A549 (cell line): ENCODE measurements at regions not wholly inside any gene's neighbourhood (a gene's known extent, or its start where the extent isn't known, plus 50 kb on each side); places are given as distances from the start of the nearest gene placed in this dataset.

Source experiments
- CTCF ChIP-seq: fragments of >200 bp; sonication (Bioruptor Twin); formaldehyde crosslinking; IDR thresholded peaks from 3 replicates; pipeline ENCODE4 v1.5.1; 2016
- HOXB5 ChIP-seq: fragments of 250-450 bp; sonication (Bioruptor Pico); IDR thresholded peaks from 2 replicates; pipeline ENCODE4 v1.5.0; 2020; ENCODE audit warnings: mild to moderate bottlenecking, moderate library complexity
- MAX ChIP-seq: IDR thresholded peaks from 2 replicates; pipeline ENCODE4 v1.6.1; 2012
- MYC ChIP-seq: IDR thresholded peaks from 2 replicates; pipeline ENCODE4 v1.6.1; 2012; ENCODE audit warnings: mild to moderate bottlenecking, inconsistent platforms, low read length, improper control_type of control experiment, borderline replicate concordance
- PHF8 ChIP-seq: fragments of 200-600 bp; sonication (generic); IDR thresholded peaks from 2 replicates; pipeline ENCODE4 v1.6.1; 2016; ENCODE audit warnings: low read depth, mild to moderate bottlenecking, antibody characterized with exemption, moderate library complexity, borderline replicate concordance
- POLR2A ChIP-seq: IDR thresholded peaks from 2 replicates; pipeline ENCODE4 v1.6.1; 2012; ENCODE audit warnings: mild to moderate bottlenecking, low read length
- POLR2AphosphoS2 ChIP-seq: conservative IDR thresholded peaks from 2 replicates; pipeline ENCODE4 v1.6.1; 2012; ENCODE audit warnings: low read length, improper control_type of control experiment, inconsistent platforms
- REST ChIP-seq: fragments of 200-600 bp; sonication (generic); IDR thresholded peaks from 2 replicates; pipeline ENCODE4 v1.6.1; 2016; ENCODE audit warnings: antibody characterized with exemption, mild to moderate bottlenecking, moderate library complexity
- RFX5 ChIP-seq: fragments of 450-650 bp; IDR thresholded peaks from 2 replicates; pipeline ENCODE4 v1.7.1; 2014; ENCODE audit warnings: antibody characterized with exemption, mild to moderate bottlenecking, moderate library complexity
- TF ChIP-seq, protein P1 (sequence below): IDR thresholded peaks from 2 replicates; pipeline ENCODE4 v1.6.1; 2012

DNA sequence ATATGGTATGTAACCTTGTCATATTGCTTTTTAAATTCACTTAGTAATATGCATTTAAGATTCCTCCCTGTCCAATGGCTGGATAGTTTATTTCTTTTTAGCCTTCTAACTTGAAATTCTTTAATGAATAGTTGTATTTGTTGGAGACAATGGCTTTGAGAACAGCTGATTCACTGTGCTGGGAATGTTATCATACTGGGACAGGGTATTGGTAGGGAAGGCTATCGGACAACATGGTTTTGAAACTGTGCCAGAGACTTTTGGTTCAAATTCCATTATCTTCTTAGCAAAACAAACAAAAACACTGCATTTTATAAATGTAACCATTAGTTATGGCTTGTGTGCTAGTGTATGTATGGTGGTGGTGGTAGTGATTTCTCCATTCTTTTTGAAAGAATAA lies 517.1 kb upstream of the ANKRD30A start:
- TF ChIP-seq POLR2A (no peak), CTCF (no peak), MAX (no peak), REST (no peak), PHF8 (no peak), MYC (no peak), HOXB5 (CRISPR knock-in tag) (no peak), POLR2AphosphoS2 (no peak), RFX5 (no peak)
- TF ChIP-seq, protein P1, sequence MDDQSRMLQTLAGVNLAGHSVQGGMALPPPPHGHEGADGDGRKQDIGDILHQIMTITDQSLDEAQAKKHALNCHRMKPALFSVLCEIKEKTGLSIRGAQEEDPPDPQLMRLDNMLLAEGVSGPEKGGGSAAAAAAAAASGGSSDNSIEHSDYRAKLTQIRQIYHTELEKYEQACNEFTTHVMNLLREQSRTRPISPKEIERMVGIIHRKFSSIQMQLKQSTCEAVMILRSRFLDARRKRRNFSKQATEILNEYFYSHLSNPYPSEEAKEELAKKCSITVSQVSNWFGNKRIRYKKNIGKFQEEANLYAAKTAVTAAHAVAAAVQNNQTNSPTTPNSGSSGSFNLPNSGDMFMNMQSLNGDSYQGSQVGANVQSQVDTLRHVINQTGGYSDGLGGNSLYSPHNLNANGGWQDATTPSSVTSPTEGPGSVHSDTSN: no peak
